IMR-90 (cell line): ENCODE measurements at regions not wholly inside any gene's neighbourhood (a gene's known extent, or its start where the extent isn't known, plus 50 kb on each side); places are given as distances from the start of the nearest gene placed in this dataset.

Source experiments
- ATAC-seq: fragments of 200-7000 bp; cut with Tn5 transposase; 2 replicates; pipeline ENCODE4 v1.9.1; 2020; ENCODE audit warnings: low read depth, mild to moderate bottlenecking, moderate library complexity
- BruUV-seq: library from RNA; stranded (reverse); fragments of 400-500 nt; replicated peaks from 2 replicates; lab custom pipeline; 2021; lab: Mats Ljungman, UMichigan
- CTCF ChIA-PET: fragments of 300-600 bp; formaldehyde crosslinking; extraction: SDS; loops from one replicate; lab custom pipeline; 2021; ENCODE audit warnings: antibody characterized with exemption; lab: Yijun Ruan, JAX
- POLR2A ChIA-PET: fragments of 300-600 bp; sonication (Branson Sonifier 250); formaldehyde crosslinking; loops from one replicate; lab custom pipeline; 2022; ENCODE audit warnings: antibody characterized with exemption; ENCODE audit not compliant: unreplicated experiment; lab: Charles Lee
- DNase-seq: peaks from one replicate; pipeline ENCODE4 v3.0.0; 2013
- H2AFZ ChIP-seq: replicated peaks from 2 replicates; pipeline ENCODE3; 2013; ENCODE audit warnings: low read length, mild to moderate bottlenecking; ENCODE audit not compliant: poor library complexity
- H2AK5ac ChIP-seq: 2 replicates; pipeline ENCODE4 v1.6.1; 2013; ENCODE audit warnings: low read depth, low read length, inconsistent platforms
- H2AK9ac ChIP-seq: replicated peaks from 2 replicates; pipeline ENCODE3; 2013; ENCODE audit warnings: mild to moderate bottlenecking, low read depth, low read length, moderate library complexity; ENCODE audit not compliant: poor library complexity
- H2BK120ac ChIP-seq: 2 replicates; pipeline ENCODE4 v1.6.1; 2013; ENCODE audit warnings: low read depth, low read length, inconsistent platforms
- H2BK15ac ChIP-seq: 3 replicates; pipeline ENCODE4 v1.6.1; 2013; ENCODE audit warnings: low read depth, low read length, inconsistent platforms
- H2BK20ac ChIP-seq: 2 replicates; pipeline ENCODE4 v1.6.1; 2013; ENCODE audit warnings: low read depth, mild to moderate bottlenecking, inconsistent platforms, low read length, moderate library complexity
- H2BK5ac ChIP-seq: 2 replicates; pipeline ENCODE4 v1.6.1; 2013; ENCODE audit warnings: mild to moderate bottlenecking, low read depth, low read length, inconsistent platforms; ENCODE audit not compliant: poor library complexity, severe bottlenecking
- H3K14ac ChIP-seq: replicated peaks from 2 replicates; pipeline ENCODE4 v1.6.1; 2013; ENCODE audit warnings: low read depth, low read length, inconsistent platforms
- H3K18ac ChIP-seq: 2 replicates; pipeline ENCODE4 v1.6.1; 2013; ENCODE audit warnings: low read depth, low read length, control low read depth
- H3K23ac ChIP-seq: 2 replicates; pipeline ENCODE4 v1.6.1; 2013; ENCODE audit warnings: low read depth, low read length, inconsistent platforms
- H3K27ac ChIP-seq: 2 replicates; pipeline ENCODE4 v1.5.1; 2013; ENCODE audit warnings: mild to moderate bottlenecking, control low read depth, low read length; ENCODE audit not compliant: insufficient read depth
- H3K27me3 ChIP-seq: 2 replicates; pipeline ENCODE4 v1.6.1; 2013; ENCODE audit warnings: low read length; ENCODE audit not compliant: control insufficient read depth, insufficient read depth
- H3K36me3 ChIP-seq: 2 replicates; pipeline ENCODE4 v1.6.1; 2013; ENCODE audit warnings: low read length, mixed read lengths; ENCODE audit not compliant: control insufficient read depth, insufficient read depth
- H3K4ac ChIP-seq: 2 replicates; pipeline ENCODE4 v1.6.1; 2013; ENCODE audit warnings: low read depth, low read length, inconsistent platforms
- H3K4me1 ChIP-seq: 2 replicates; pipeline ENCODE4 v1.6.1; 2013; ENCODE audit warnings: low read length, mixed read lengths; ENCODE audit not compliant: control insufficient read depth, insufficient read depth
- H3K4me2 ChIP-seq: 2 replicates; pipeline ENCODE4 v1.6.1; 2013; ENCODE audit warnings: low read depth, mild to moderate bottlenecking, control low read depth, low read length, moderate library complexity
- H3K4me3 ChIP-seq: 2 replicates; pipeline ENCODE4 v1.5.1; 2013; ENCODE audit warnings: low read depth, mild to moderate bottlenecking, control low read depth, low read length, moderate library complexity; ENCODE audit not compliant: insufficient read depth
- H3K56ac ChIP-seq: 2 replicates; pipeline ENCODE4 v1.6.1; 2013; ENCODE audit warnings: low read length, inconsistent platforms; ENCODE audit not compliant: insufficient read depth; ENCODE audit errors: extremely low read depth
- H3K79me1 ChIP-seq, 2 experiments: 2 replicates each; pipeline ENCODE4 v1.6.1; 2013; ENCODE audit warnings: low read length in 2 of 2, inconsistent platforms in 1 of 2, low read depth in 1 of 2
- H3K9ac ChIP-seq: 2 replicates; pipeline ENCODE4 v1.6.1; 2013; ENCODE audit warnings: low read depth, low read length, control low read depth
- H3K9me1 ChIP-seq: 2 replicates; pipeline ENCODE4 v1.6.1; 2013; ENCODE audit warnings: low read length, inconsistent platforms; ENCODE audit not compliant: insufficient read depth
- H3K9me3 ChIP-seq: 2 replicates; pipeline ENCODE4 v1.6.1; 2013; ENCODE audit warnings: low read length; ENCODE audit not compliant: control insufficient read depth, insufficient read depth
- H4K20me1 ChIP-seq: 2 replicates; pipeline ENCODE4 v1.6.1; 2013; ENCODE audit warnings: low read length, inconsistent platforms; ENCODE audit not compliant: insufficient read depth
- H4K5ac ChIP-seq: 2 replicates; pipeline ENCODE4 v1.6.1; 2013; ENCODE audit warnings: mild to moderate bottlenecking, low read depth, low read length, control low read depth
- H4K8ac ChIP-seq, 2 experiments: 2 replicates each; pipeline ENCODE4 v1.6.1; 2013; ENCODE audit warnings: low read depth in 2 of 2, low read length in 2 of 2, control low read depth in 1 of 2, inconsistent platforms in 1 of 2
- H4K91ac ChIP-seq: 2 replicates; pipeline ENCODE4 v1.6.1; 2013; ENCODE audit warnings: low read depth, low read length, inconsistent platforms; ENCODE audit not compliant: insufficient read depth
- CHD1 ChIP-seq: IDR thresholded peaks from 2 replicates; pipeline ENCODE4 v1.6.1; 2012; ENCODE audit warnings: low read depth, low read length, improper control_type of control experiment
- ELK1 ChIP-seq: fragments of 150-350 bp; IDR thresholded peaks from 2 replicates; pipeline ENCODE4 v1.6.1; 2016; ENCODE audit warnings: low read depth, mild to moderate bottlenecking, low read length, moderate library complexity, borderline replicate concordance
- FOS ChIP-seq: fragments of 150-350 bp; IDR thresholded peaks from 2 replicates; pipeline ENCODE4 v1.6.1; 2016; ENCODE audit warnings: low read depth, low read length
- MAFK ChIP-seq: IDR thresholded peaks from 2 replicates; pipeline ENCODE4 v1.6.1; 2012; ENCODE audit warnings: low read depth, low read length, improper control_type of control experiment
- MAZ ChIP-seq: IDR thresholded peaks from 2 replicates; pipeline ENCODE4 v1.6.1; 2012; ENCODE audit warnings: low read depth, mild to moderate bottlenecking, low read length, improper control_type of control experiment, moderate library complexity, borderline replicate concordance
- MXI1 ChIP-seq: IDR thresholded peaks from 2 replicates; pipeline ENCODE4 v1.6.1; 2012; ENCODE audit warnings: low read depth, mild to moderate bottlenecking, low read length, moderate library complexity, borderline replicate concordance
- NFE2L2 ChIP-seq: fragments of 150-350 bp; IDR thresholded peaks from 2 replicates; pipeline ENCODE4 v1.6.1; 2016; ENCODE audit warnings: low read depth, mild to moderate bottlenecking, low read length
- POLR2A ChIP-seq: IDR thresholded peaks from 2 replicates; pipeline ENCODE4 v1.6.1; 2012; ENCODE audit warnings: mild to moderate bottlenecking, low read depth, low read length
- RAD21 ChIP-seq: IDR thresholded peaks from 2 replicates; pipeline ENCODE4 v1.6.1; 2012; ENCODE audit warnings: low read length, improper control_type of control experiment
- RCOR1 ChIP-seq: IDR thresholded peaks from 2 replicates; pipeline ENCODE4 v1.6.1; 2012; ENCODE audit warnings: mild to moderate bottlenecking, low read length, improper control_type of control experiment; ENCODE audit not compliant: insufficient replicate concordance
- RFX5 ChIP-seq: IDR thresholded peaks from 2 replicates; pipeline ENCODE4 v1.8.0; 2012; ENCODE audit warnings: low read depth, mild to moderate bottlenecking, low read length, moderate library complexity
- USF2 ChIP-seq: fragments of 150-350 bp; IDR thresholded peaks from 2 replicates; pipeline ENCODE4 v1.6.1; 2017; ENCODE audit warnings: mild to moderate bottlenecking, antibody characterized with exemption, low read length, low read depth
- WGBS, 2 experiments: methylation state at CpG; one replicate each; pipeline versions ENCODE4 v1.1.5 to v1.1.7; 2013; ENCODE audit warnings: missing lambda C conversion rate in 2 of 2; ENCODE audit not compliant: insufficient read length in 1 of 2; ENCODE audit errors: extremely low coverage in 2 of 2; 5-methylcytosine and 5-hydroxymethylcytosine counted together
- dilution Hi-C: fragments of 300-500 bp; cut with HindIII; formaldehyde crosslinking; loops from one replicate; pipeline ENCODE4 v1.14.3; 2018; ENCODE audit warnings: low sequenced_read_pairs; ENCODE audit not compliant: unreplicated experiment
- in situ Hi-C: fragments of 300-500 bp; cut with MboI; formaldehyde crosslinking; loops from 3 replicates; pipeline ENCODE4 v1.14.3; 2019; ENCODE audit warnings: low sequenced_read_pairs, inconsistent platforms, mixed read lengths
- intact Hi-C: fragments of 100-400 bp; cut with micrococcal nuclease; formaldehyde crosslinking; loops from 2 replicates; pipeline ENCODE4 v1.10.0; 2022

- intact Hi-C loops (no loop called here), in situ Hi-C loops (no loop called here), dilution Hi-C loops (no loop called here)
- CTCF ChIA-PET: no interaction called here
- Histone ChIP-seq H2BK20ac (no peak overlapping the region), H2BK15ac (no peak overlapping the region), H4K5ac (no peak overlapping the region), H3K9me1 (no peaks in the 10 kb centered on the region), H3K56ac (no peak overlapping the region), H3K27me3 (no peaks in the 10 kb centered on the region), H2AFZ (no peak overlapping the region), H4K20me1 (no peaks in the 10 kb centered on the region), H4K91ac (no peak overlapping the region), H3K79me1 (no peaks in the 10 kb centered on the region), H3K14ac (no peak overlapping the region), H3K9ac (no peak overlapping the region), H3K9me3 (peaks cover 4% of the 10 kb centered on the region; the same call in 1 of the 2 replicates), H4K8ac (no peak overlapping the region), H3K36me3 (no peaks in the 10 kb centered on the region), H3K4me2 (no peak overlapping the region), H2AK5ac (no peak overlapping the region), H3K4me1 (no peaks in the 10 kb centered on the region), H3K27ac (no peak overlapping the region), H3K18ac (no peak overlapping the region), H3K23ac (no peak overlapping the region), H3K4me3 (no peak overlapping the region), H2AK9ac (no peak overlapping the region), H2BK120ac (no peak overlapping the region), H3K4ac (no peak overlapping the region), H2BK5ac (no peak overlapping the region)
- BruUV-seq: no TSS peak
- TF ChIP-seq CHD1: no peak
- TF ChIP-seq RCOR1: no peak
- TF ChIP-seq MAZ: no peak
- TF ChIP-seq RFX5: no peak
- no peak for TF ChIP-seq MXI1
- no peak for TF ChIP-seq NFE2L2
- no peak for TF ChIP-seq USF2
- TF ChIP-seq ELK1: no peak
- TF ChIP-seq MAFK: no peak
- no peak for TF ChIP-seq POLR2A
- no peak for TF ChIP-seq FOS
- no peak for TF ChIP-seq RAD21
- no peak for DNase-seq
- no peak for ATAC-seq
- WGBS, 2 experiments: no CpG with 5 or more reads among the region's 3 CpGs
- POLR2A ChIA-PET: no interaction called here
Observed at GRCh38 chr10:56867236-56867635, 506.2 kb upstream of the ZWINT start.
